ENCODE measurements at regions not wholly inside any gene's neighbourhood (a gene's known extent, or its start where the extent isn't known, plus 50 kb on each side); places are given as distances from the start of the nearest gene placed in this dataset.

- no peak for TF ChIP-seq GATA2 (IDR thresholded peaks at IDR 0.05; ENCODE audit: low read depth, low read length)
- no peak for TF ChIP-seq GATA3 (IDR thresholded peaks at IDR 0.05; ENCODE audit: low read depth, low read length)
Measured at GRCh38 chr18:28647961-28648360, 471.0 kb upstream of the CDH2 start.

Data from SH-SY5Y (cell line).